EH (cell line): ENCODE measurements at regions not wholly inside any gene's neighbourhood (a gene's known extent, or its start where the extent isn't known, plus 50 kb on each side); places are given as distances from the start of the nearest gene placed in this dataset.
A peak's percentile ranks its signal among the peaks of the same experiment; 100 is the strongest.

ENCODE experiments used
- DNase-seq: peaks from one replicate; pipeline ENCODE4 v3.0.0-alpha.2; 2015; ENCODE audit warnings: low read depth

- DNase-seq: peak; percentile 52
Measured at GRCh38 chr2:155157065-155157464, 458.6 kb downstream of the KCNJ3 start.

- DNase-seq: no peak
Measured at GRCh38 chr2:155151945-155152344, 453.4 kb downstream of the KCNJ3 start.

- DNase-seq: no peak
Measured at GRCh38 chr2:155151472-155151871, 453.0 kb downstream of the KCNJ3 start.

GRCh38 chr2:155145758-155146229, 447.3 kb downstream of the KCNJ3 start:
- DNase-seq: no peak

- no peak for DNase-seq
Measured at GRCh38 chr2:155141418-155141817, 442.9 kb downstream of the KCNJ3 start.

GRCh38 chr2:155125585-155126230, 427.2 kb downstream of the KCNJ3 start:
- DNase-seq: no peak

GRCh38 chr2:155115846-155116245, 417.4 kb downstream of the KCNJ3 start:
- DNase-seq: no peak

GRCh38 chr2:155111070-155111469, 412.6 kb downstream of the KCNJ3 start:
- no peak for DNase-seq

GRCh38 chr2:155109527-155109926, 411.0 kb downstream of the KCNJ3 start:
- DNase-seq: no peak

- DNase-seq: no peak
Measured at GRCh38 chr2:155100261-155100660, 401.8 kb downstream of the KCNJ3 start.

GRCh38 chr2:155099784-155100183, 401.3 kb downstream of the KCNJ3 start:
- peak; percentile 3 for DNase-seq

GRCh38 chr2:155095613-155096012, 397.1 kb downstream of the KCNJ3 start:
- DNase-seq: no peak

- no peak for DNase-seq
Measured at GRCh38 chr2:155080373-155080772, 381.9 kb downstream of the KCNJ3 start.

- DNase-seq: no peak
Measured at GRCh38 chr2:155070489-155070888, 372.0 kb downstream of the KCNJ3 start.

GRCh38 chr2:155062922-155063258, 364.4 kb downstream of the KCNJ3 start:
- no peak for DNase-seq

- DNase-seq: no peak
Measured at GRCh38 chr2:155062250-155062921, 363.9 kb downstream of the KCNJ3 start.

GRCh38 chr2:155060896-155061295, 362.4 kb downstream of the KCNJ3 start:
- DNase-seq: no peak

GRCh38 chr2:155054712-155055111, 356.2 kb downstream of the KCNJ3 start:
- no peak for DNase-seq

- DNase-seq: no peak
Measured at GRCh38 chr2:155043097-155043496, 344.6 kb downstream of the KCNJ3 start.

GRCh38 chr2:155035308-155035707, 336.8 kb downstream of the KCNJ3 start:
- DNase-seq: no peak

- DNase-seq: no peak
Measured at GRCh38 chr2:155033652-155034051, 335.2 kb downstream of the KCNJ3 start.

- peak; percentile 1 for DNase-seq
Measured at GRCh38 chr2:155030296-155030695, 331.8 kb downstream of the KCNJ3 start.

- no peak for DNase-seq
Measured at GRCh38 chr2:155026651-155027174, 328.2 kb downstream of the KCNJ3 start.

GRCh38 chr2:155023674-155024073, 325.2 kb downstream of the KCNJ3 start:
- no peak for DNase-seq
